Neural crest cell (in vitro differentiated cells): ENCODE measurements at regions not wholly inside any gene's neighbourhood (a gene's known extent, or its start where the extent isn't known, plus 50 kb on each side); places are given as distances from the start of the nearest gene placed in this dataset.

Experiments used
- DNase-seq: peaks from one replicate; pipeline ENCODE4 v3.0.0; 2021; ENCODE audit warnings: low read depth, mixed read lengths, low spot score
- H3K27ac Mint-ChIP-seq: one replicate; pipeline ENCODE4 v1.8.0; 2021; ENCODE audit warnings: mild to moderate bottlenecking, mixed read lengths; ENCODE audit not compliant: unreplicated experiment
- H3K27me3 Mint-ChIP-seq: 2 replicates; pipeline ENCODE4 v1.8.0; 2021; ENCODE audit warnings: low read depth, mild to moderate bottlenecking, mixed read lengths
- H3K36me3 Mint-ChIP-seq: 2 replicates; pipeline ENCODE4 v1.8.0; 2021; ENCODE audit warnings: low read depth, mild to moderate bottlenecking, mixed read lengths
- H3K4me1 Mint-ChIP-seq: 2 replicates; pipeline ENCODE4 v1.8.0; 2021; ENCODE audit warnings: mixed read lengths
- H3K4me3 Mint-ChIP-seq: one replicate; pipeline ENCODE4 v1.8.0; 2021; ENCODE audit warnings: mild to moderate bottlenecking, mixed read lengths
- H3K9me3 Mint-ChIP-seq: 2 replicates; pipeline ENCODE4 v1.8.0; 2021; ENCODE audit warnings: mixed read lengths
- CTCF ChIP-seq: fragments of 200-600 bp; sonication (generic); conservative IDR thresholded peaks from 2 replicates; pipeline ENCODE4 v1.5.0; 2021; ENCODE audit warnings: antibody characterized with exemption, mild to moderate bottlenecking

GRCh38 chr14:98230411-98230810, 1041.6 kb downstream of the BCL11B start:
- Mint-ChIP-seq H3K9me3 (peaks cover 4% of the 10 kb centered on the region), H3K4me1 (peaks cover 11% of the 10 kb centered on the region), H3K27me3 (no peaks in the 10 kb centered on the region), H3K36me3 (no peaks in the 10 kb centered on the region), H3K4me3 (no peak overlapping the region), H3K27ac (no peak overlapping the region)
- DNase-seq = no peak
- no peak for TF ChIP-seq CTCF

GRCh38 chr14:98231210-98231609, 1040.8 kb downstream of the BCL11B start:
- H3K9me3 Mint-ChIP-seq = peaks cover 4% of the 10 kb centered on the region
- no peaks in the 10 kb centered on the region for H3K36me3 Mint-ChIP-seq
- peaks cover 11% of the 10 kb centered on the region for H3K4me1 Mint-ChIP-seq
- no peak overlapping the region for H3K27ac Mint-ChIP-seq
- DNase-seq = no peak
- no peak overlapping the region for H3K4me3 Mint-ChIP-seq
- TF ChIP-seq CTCF = no peak
- H3K27me3 Mint-ChIP-seq = no peaks in the 10 kb centered on the region

GRCh38 chr14:98233656-98234055, 1038.3 kb downstream of the BCL11B start:
- TF ChIP-seq CTCF = no peak
- no peak for DNase-seq
- Mint-ChIP-seq H3K27me3 (no peaks in the 10 kb centered on the region), H3K4me3 (no peak overlapping the region), H3K9me3 (peaks cover 4% of the 10 kb centered on the region), H3K27ac (no peak overlapping the region), H3K36me3 (no peaks in the 10 kb centered on the region), H3K4me1 (peaks cover 11% of the 10 kb centered on the region)

GRCh38 chr14:98234208-98234607, 1037.8 kb downstream of the BCL11B start:
- H3K36me3 Mint-ChIP-seq = no peaks in the 10 kb centered on the region
- H3K9me3 Mint-ChIP-seq = peaks cover 4% of the 10 kb centered on the region
- no peak for DNase-seq
- no peak for TF ChIP-seq CTCF
- no peak overlapping the region for H3K4me3 Mint-ChIP-seq
- H3K4me1 Mint-ChIP-seq = peaks cover 11% of the 10 kb centered on the region
- no peaks in the 10 kb centered on the region for H3K27me3 Mint-ChIP-seq
- no peak overlapping the region for H3K27ac Mint-ChIP-seq

- no peaks in the 10 kb centered on the region for H3K36me3 Mint-ChIP-seq
- H3K4me1 Mint-ChIP-seq = peaks cover 7% of the 10 kb centered on the region
- no peak overlapping the region for H3K27ac Mint-ChIP-seq
- no peak for DNase-seq
- TF ChIP-seq CTCF = no peak
- peaks cover 4% of the 10 kb centered on the region for H3K9me3 Mint-ChIP-seq
- no peak overlapping the region for H3K4me3 Mint-ChIP-seq
- no peaks in the 10 kb centered on the region for H3K27me3 Mint-ChIP-seq
These were observed 1035.7 kb downstream of the BCL11B start for GRCh38 chr14:98236314-98236713.

GRCh38 chr14:98237939-98238338, 1034.1 kb downstream of the BCL11B start:
- no peak overlapping the region for H3K27ac Mint-ChIP-seq
- H3K4me1 Mint-ChIP-seq = peaks cover 7% of the 10 kb centered on the region
- H3K27me3 Mint-ChIP-seq = no peaks in the 10 kb centered on the region
- no peak for TF ChIP-seq CTCF
- DNase-seq = no peak
- H3K9me3 Mint-ChIP-seq = peaks cover 4% of the 10 kb centered on the region
- H3K36me3 Mint-ChIP-seq = no peaks in the 10 kb centered on the region
- H3K4me3 Mint-ChIP-seq = no peak overlapping the region
